ENCODE measurements at regions not wholly inside any gene's neighbourhood (a gene's known extent, or its start where the extent isn't known, plus 50 kb on each side); places are given as distances from the start of the nearest gene placed in this dataset.

GRCh38 chr12:85352016-85352415, 72.0 kb downstream of the ALX1 start:
- TF ChIP-seq CTCF (IDR thresholded peaks at IDR 0.05) = no peak
- Mint-ChIP-seq H3K4me1 (ENCODE audit: unreplicated experiment) (peaks cover 2% of the 10 kb centered on the region), H3K27me3 (ENCODE audit: unreplicated experiment) (peaks cover 13% of the 10 kb centered on the region), H3K27ac (ENCODE audit: unreplicated experiment) (no peak overlapping the region), H3K9me3 (ENCODE audit: unreplicated experiment) (no peaks in the 10 kb centered on the region), H3K4me3 (ENCODE audit: unreplicated experiment) (no peak overlapping the region), H3K36me3 (ENCODE audit: unreplicated experiment) (peaks cover 2% of the 10 kb centered on the region)
- no peak for DNase-seq (ENCODE audit: extremely low spot score, unreplicated experiment)

GRCh38 chr12:85356596-85357385, 76.8 kb downstream of the ALX1 start:
- Mint-ChIP-seq H3K27ac (ENCODE audit: unreplicated experiment) (no peak overlapping the region), H3K27me3 (ENCODE audit: unreplicated experiment) (peaks cover 5% of the 10 kb centered on the region)

GRCh38 chr12:85357609-85358008, 77.6 kb downstream of the ALX1 start:
- H3K27me3 Mint-ChIP-seq (ENCODE audit: unreplicated experiment) = peaks cover 5% of the 10 kb centered on the region

More at GRCh38 chr12:85356596-85357385, 76.8 kb downstream of the ALX1 start:
- DNase-seq (ENCODE audit: extremely low spot score, unreplicated experiment) = no peak
- no peak for TF ChIP-seq CTCF (IDR thresholded peaks at IDR 0.05)
- Mint-ChIP-seq H3K4me1 (ENCODE audit: unreplicated experiment) (peaks cover 2% of the 10 kb centered on the region), H3K4me3 (ENCODE audit: unreplicated experiment) (no peak overlapping the region), H3K36me3 (ENCODE audit: unreplicated experiment) (no peaks in the 10 kb centered on the region), H3K9me3 (ENCODE audit: unreplicated experiment) (no peaks in the 10 kb centered on the region)

GRCh38 chr12:85358715-85359114, 78.7 kb downstream of the ALX1 start:
- DNase-seq (ENCODE audit: extremely low spot score, unreplicated experiment) = no peak
- Mint-ChIP-seq H3K27me3 (ENCODE audit: unreplicated experiment) (peaks cover 5% of the 10 kb centered on the region), H3K4me1 (ENCODE audit: unreplicated experiment) (peaks cover 8% of the 10 kb centered on the region), H3K36me3 (ENCODE audit: unreplicated experiment) (no peaks in the 10 kb centered on the region), H3K4me3 (ENCODE audit: unreplicated experiment) (no peak overlapping the region), H3K27ac (ENCODE audit: unreplicated experiment) (no peak overlapping the region), H3K9me3 (ENCODE audit: unreplicated experiment) (no peaks in the 10 kb centered on the region)
- TF ChIP-seq CTCF (IDR thresholded peaks at IDR 0.05) = no peak

More at GRCh38 chr12:85357609-85358008, 77.6 kb downstream of the ALX1 start:
- Mint-ChIP-seq H3K4me3 (ENCODE audit: unreplicated experiment) (no peak overlapping the region), H3K9me3 (ENCODE audit: unreplicated experiment) (no peaks in the 10 kb centered on the region), H3K27ac (ENCODE audit: unreplicated experiment) (no peak overlapping the region), H3K4me1 (ENCODE audit: unreplicated experiment) (peaks cover 2% of the 10 kb centered on the region), H3K36me3 (ENCODE audit: unreplicated experiment) (no peaks in the 10 kb centered on the region)
- TF ChIP-seq CTCF (IDR thresholded peaks at IDR 0.05) = no peak
- no peak for DNase-seq (ENCODE audit: extremely low spot score, unreplicated experiment)

GRCh38 chr12:85363382-85364190, 83.6 kb downstream of the ALX1 start:
- H3K27me3 Mint-ChIP-seq (ENCODE audit: unreplicated experiment) = no peaks in the 10 kb centered on the region
- peaks cover 13% of the 10 kb centered on the region for H3K4me1 Mint-ChIP-seq (ENCODE audit: unreplicated experiment)
- DNase-seq (ENCODE audit: extremely low spot score, unreplicated experiment) = no peak
- H3K4me3 Mint-ChIP-seq (ENCODE audit: unreplicated experiment) = no peak overlapping the region
- H3K27ac Mint-ChIP-seq (ENCODE audit: unreplicated experiment) = peak overlapping the region; percentile 70
- TF ChIP-seq CTCF (IDR thresholded peaks at IDR 0.05) = no peak
- H3K36me3 Mint-ChIP-seq (ENCODE audit: unreplicated experiment) = no peaks in the 10 kb centered on the region
- no peaks in the 10 kb centered on the region for H3K9me3 Mint-ChIP-seq (ENCODE audit: unreplicated experiment)
